GM12878 (cell line): ENCODE measurements at regions not wholly inside any gene's neighbourhood (a gene's known extent, or its start where the extent isn't known, plus 50 kb on each side); places are given as distances from the start of the nearest gene placed in this dataset.

Source experiments
- ATAC-seq: fragments of 200-7000 bp; cut with Tn5 transposase; 3 replicates; pipeline ENCODE4 v1.9.1; 2020; ENCODE audit warnings: mild to moderate bottlenecking, moderate library complexity
- BruUV-seq: library from RNA; stranded (reverse); fragments of 400-500 nt; replicated peaks from 2 replicates; lab custom pipeline; 2021; lab: Mats Ljungman, UMichigan
- CTCF ChIA-PET: fragments of 300-600 bp; sonication (Branson Sonifier 250); formaldehyde crosslinking; extraction: SDS; loops from one replicate; lab custom pipeline; 2021; ENCODE audit warnings: inconsistent platforms; lab: Yijun Ruan, JAX
- POLR2A ChIA-PET: fragments of 350-600 bp; formaldehyde crosslinking; extraction: SDS; loops from one replicate; lab custom pipeline; 2021; ENCODE audit warnings: inconsistent platforms; lab: Charles Lee
- RAD21 ChIA-PET: fragments of 300-600 bp; sonication (Branson Sonifier 250); formaldehyde crosslinking; loops from one replicate; lab custom pipeline; 2023; ENCODE audit warnings: antibody characterized with exemption; ENCODE audit not compliant: unreplicated experiment; lab: Charles Lee
- SMC1A ChIA-PET: fragments of 300-600 bp; sonication (Branson Sonifier 250); formaldehyde crosslinking; loops from one replicate; lab custom pipeline; 2023; ENCODE audit not compliant: unreplicated experiment, uncharacterized antibody; lab: Charles Lee
- DNase-seq: peaks from one replicate; pipeline ENCODE4 v3.0.0-alpha.2; 2011; ENCODE audit warnings: low read depth, low spot score
- FAIRE-seq: peaks from 3 replicates; lab custom pipeline; 2011; peaks lifted over from hg19 to GRCh38; lab: Jason Lieb, UNC
- H2AFZ ChIP-seq: 2 replicates; pipeline ENCODE4 v1.6.0; 2011; ENCODE audit warnings: low read depth, low read length, control low read depth; ENCODE audit not compliant: control insufficient read depth
- H3K27ac ChIP-seq: 2 replicates; pipeline ENCODE4 v1.5.1; 2011; ENCODE audit warnings: control low read depth; ENCODE audit not compliant: control insufficient read depth, insufficient read depth
- H3K27me3 ChIP-seq, 2 experiments: replicated peaks in 1 of 2; 2 replicates each; pipeline versions ENCODE4 v1.6.0 to v1.6.1; 2011; ENCODE audit warnings: low read length in 1 of 2; ENCODE audit not compliant: control insufficient read depth in 2 of 2, insufficient read depth in 2 of 2
- H3K36me3 ChIP-seq, 2 experiments: 2 replicates each; pipeline ENCODE4 v1.5.1; 2011; ENCODE audit warnings: low read length in 1 of 2; ENCODE audit not compliant: control insufficient read depth in 2 of 2, insufficient read depth in 2 of 2
- H3K4me1 ChIP-seq: 2 replicates; pipeline ENCODE4 v1.6.1; 2011; ENCODE audit warnings: mild to moderate bottlenecking, low read length, moderate library complexity, mixed read lengths; ENCODE audit not compliant: control insufficient read depth, insufficient read depth
- H3K4me2 ChIP-seq: 2 replicates; pipeline ENCODE4 v1.6.0; 2011; ENCODE audit warnings: control low read depth; ENCODE audit not compliant: control insufficient read depth, insufficient read depth
- H3K4me3 ChIP-seq: fragments of 200-600 bp; sonication (generic); 2 replicates; pipeline ENCODE4 v1.5.1; 2016
- H3K79me2 ChIP-seq: 2 replicates; pipeline ENCODE4 v1.6.0; 2011; ENCODE audit warnings: low read length; ENCODE audit not compliant: control insufficient read depth, insufficient read depth
- H3K9ac ChIP-seq: 2 replicates; pipeline ENCODE4 v1.8.0; 2011; ENCODE audit warnings: low read length, control low read depth, mixed read lengths; ENCODE audit not compliant: control insufficient read depth, insufficient read depth
- H3K9me3 ChIP-seq: replicated peaks from 3 replicates; pipeline ENCODE4 v1.5.1; 2011; ENCODE audit warnings: mild to moderate bottlenecking, low read length; ENCODE audit not compliant: control insufficient read depth, insufficient read depth
- H4K20me1 ChIP-seq: 2 replicates; pipeline ENCODE4 v1.6.0; 2011; ENCODE audit not compliant: control insufficient read depth, insufficient read depth
- BACH1 ChIP-seq: fragments of 450-650 bp; IDR thresholded peaks from 2 replicates; pipeline ENCODE4 v1.6.1; 2017; ENCODE audit warnings: mild to moderate bottlenecking, borderline replicate concordance
- BCL11A ChIP-seq: IDR thresholded peaks from 2 replicates; pipeline ENCODE4 v1.6.1; 2011; ENCODE audit warnings: low read depth, low read length
- JUND ChIP-seq: IDR thresholded peaks from 2 replicates; pipeline ENCODE4 v1.6.1; 2012; ENCODE audit warnings: low read depth, mild to moderate bottlenecking, low read length, improper control_type of control experiment, moderate library complexity
- TCF7 ChIP-seq: IDR thresholded peaks from 2 replicates; pipeline ENCODE4 v1.6.1; 2014; ENCODE audit warnings: antibody characterized with exemption, borderline replicate concordance
- WGBS: methylation state at CpG from one replicate; pipeline ENCODE4 v1.1.6; 2016; ENCODE audit warnings: low lambda C conversion rate; ENCODE audit not compliant: insufficient replicate concordance, insufficient coverage; ENCODE audit errors: missing lambda C conversion rate; 5-methylcytosine and 5-hydroxymethylcytosine counted together
- in situ Hi-C: fragments of 300-500 bp; cut with MboI; formaldehyde crosslinking; loops from 9 replicates; pipeline ENCODE4 v1.14.3; 2018; ENCODE audit warnings: mixed read lengths
- intact Hi-C: fragments of 100-400 bp; cut with micrococcal nuclease; formaldehyde crosslinking; loops from one replicate; pipeline ENCODE4 v1.14.2; 2022; ENCODE audit not compliant: unreplicated experiment
- TF ChIP-seq, protein P1 (sequence below): fragments of 450-650 bp; IDR thresholded peaks from 2 replicates; pipeline ENCODE4 v1.6.1; 2017; ENCODE audit warnings: borderline replicate concordance
- TF ChIP-seq, protein P2 (sequence below): IDR thresholded peaks from 2 replicates; pipeline ENCODE4 v1.6.1; 2011; ENCODE audit warnings: borderline replicate concordance, low read depth, mild to moderate bottlenecking, moderate library complexity, low read length; ENCODE audit not compliant: insufficient read depth, poor library complexity, severe bottlenecking
- TF ChIP-seq, protein P3 (sequence below): IDR thresholded peaks from 2 replicates; pipeline ENCODE4 v1.6.1; 2011; ENCODE audit warnings: low read depth, mild to moderate bottlenecking, low read length, moderate library complexity, borderline replicate concordance; ENCODE audit errors: extremely low read depth

- intact Hi-C loops, result no loop called here
- H3K9ac ChIP-seq, result no peak overlapping the region
- ChIA-PET RAD21 (no interaction called here), CTCF (no interaction called here), SMC1A (no interaction called here)
- no TSS peak for BruUV-seq
- H3K27ac ChIP-seq, result no peak overlapping the region
- H2AFZ ChIP-seq, result no peak overlapping the region
- DNase-seq (no peak), ATAC-seq (no peak), FAIRE-seq (no peak)
- no peak overlapping the region for H3K4me3 ChIP-seq
- no peak overlapping the region for H3K4me2 ChIP-seq
- H3K27me3 ChIP-seq, result no peaks in the 10 kb centered on the region; a peak in 2 of 4 replicates
- H3K4me1 ChIP-seq, result no peaks in the 10 kb centered on the region
- no peaks in the 10 kb centered on the region for H4K20me1 ChIP-seq
- H3K9me3 ChIP-seq, result no peaks in the 10 kb centered on the region
- in situ Hi-C loops, result no loop called here
- H3K79me2 ChIP-seq, result no peaks in the 10 kb centered on the region
- WGBS, result 46% methylated on average over 12 of the region's 12 CpGs
- TF ChIP-seq, protein P1, sequence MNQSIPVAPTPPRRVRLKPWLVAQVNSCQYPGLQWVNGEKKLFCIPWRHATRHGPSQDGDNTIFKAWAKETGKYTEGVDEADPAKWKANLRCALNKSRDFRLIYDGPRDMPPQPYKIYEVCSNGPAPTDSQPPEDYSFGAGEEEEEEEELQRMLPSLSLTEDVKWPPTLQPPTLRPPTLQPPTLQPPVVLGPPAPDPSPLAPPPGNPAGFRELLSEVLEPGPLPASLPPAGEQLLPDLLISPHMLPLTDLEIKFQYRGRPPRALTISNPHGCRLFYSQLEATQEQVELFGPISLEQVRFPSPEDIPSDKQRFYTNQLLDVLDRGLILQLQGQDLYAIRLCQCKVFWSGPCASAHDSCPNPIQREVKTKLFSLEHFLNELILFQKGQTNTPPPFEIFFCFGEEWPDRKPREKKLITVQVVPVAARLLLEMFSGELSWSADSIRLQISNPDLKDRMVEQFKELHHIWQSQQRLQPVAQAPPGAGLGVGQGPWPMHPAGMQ, result no peak
- TF ChIP-seq BACH1, result no peak
- TF ChIP-seq, protein P2, sequence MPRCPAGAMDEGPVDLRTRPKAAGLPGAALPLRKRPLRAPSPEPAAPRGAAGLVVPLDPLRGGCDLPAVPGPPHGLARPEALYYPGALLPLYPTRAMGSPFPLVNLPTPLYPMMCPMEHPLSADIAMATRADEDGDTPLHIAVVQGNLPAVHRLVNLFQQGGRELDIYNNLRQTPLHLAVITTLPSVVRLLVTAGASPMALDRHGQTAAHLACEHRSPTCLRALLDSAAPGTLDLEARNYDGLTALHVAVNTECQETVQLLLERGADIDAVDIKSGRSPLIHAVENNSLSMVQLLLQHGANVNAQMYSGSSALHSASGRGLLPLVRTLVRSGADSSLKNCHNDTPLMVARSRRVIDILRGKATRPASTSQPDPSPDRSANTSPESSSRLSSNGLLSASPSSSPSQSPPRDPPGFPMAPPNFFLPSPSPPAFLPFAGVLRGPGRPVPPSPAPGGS, result no peak
- TF ChIP-seq, protein P3, sequence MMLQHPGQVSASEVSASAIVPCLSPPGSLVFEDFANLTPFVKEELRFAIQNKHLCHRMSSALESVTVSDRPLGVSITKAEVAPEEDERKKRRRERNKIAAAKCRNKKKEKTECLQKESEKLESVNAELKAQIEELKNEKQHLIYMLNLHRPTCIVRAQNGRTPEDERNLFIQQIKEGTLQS, result no peak
- no peak for TF ChIP-seq JUND
- TF ChIP-seq TCF7, result no peak
- TF ChIP-seq BCL11A, result no peak
- TF ChIP-seq, all 136 proteins: peak for 0
- POLR2A ChIA-PET, result no interaction called here
- no peaks in the 10 kb centered on the region for H3K36me3 ChIP-seq
Measured at GRCh38 chr18:75521816-75522215, 94.3 kb upstream of the SMIM21 start.
